SH-SY5Y (cell line): ENCODE measurements at regions not wholly inside any gene's neighbourhood (a gene's known extent, or its start where the extent isn't known, plus 50 kb on each side); places are given as distances from the start of the nearest gene placed in this dataset.

Source experiments
- GATA2 ChIP-seq: IDR thresholded peaks from 2 replicates; pipeline ENCODE4 v1.6.1; 2011; ENCODE audit warnings: mild to moderate bottlenecking, low read depth, low read length
- GATA3 ChIP-seq: IDR thresholded peaks from 2 replicates; pipeline ENCODE4 v1.6.1; 2011; ENCODE audit warnings: low read depth, mild to moderate bottlenecking, low read length, moderate library complexity

GRCh38 chr2:225170162-225170561, 127.9 kb upstream of the DOCK10 start:
- TF ChIP-seq GATA2 (no peak), GATA3 (no peak)
